ENCODE measurements at regions not wholly inside any gene's neighbourhood (a gene's known extent, or its start where the extent isn't known, plus 50 kb on each side); places are given as distances from the start of the nearest gene placed in this dataset.

DNA sequence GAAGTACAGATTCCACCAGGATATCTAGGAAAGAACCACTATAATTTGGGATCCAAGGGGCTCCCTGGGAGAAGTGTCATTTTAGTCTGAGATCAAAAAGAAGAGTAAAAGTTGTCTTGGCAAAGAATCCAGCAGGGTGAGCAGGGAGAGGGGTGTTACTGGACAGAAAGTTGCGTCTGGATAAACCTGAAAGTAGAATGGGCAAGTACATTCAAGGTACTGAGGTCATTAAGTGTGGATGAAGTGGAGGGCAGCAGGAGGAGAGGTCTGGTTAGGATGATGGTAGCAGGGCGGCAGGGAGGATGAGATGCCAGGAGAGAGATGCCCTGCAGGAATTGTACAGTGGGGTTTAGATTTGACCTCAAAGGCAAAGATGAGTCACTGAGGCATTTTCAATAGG, 253.3 kb downstream of the KLF13 start:
- Histone ChIP-seq H3K27ac (ENCODE audit: insufficient read depth, low read depth, low read length) (no peak overlapping the region), H3K27me3 (ENCODE audit: control insufficient read depth in 2 of 2, insufficient read depth in 2 of 2, low read length in 2 of 2) (no peaks in the 10 kb centered on the region), H3K9ac (replicated peaks; ENCODE audit: extremely low read depth, insufficient read depth, low read length) (no peak overlapping the region), H3K4me3 (replicated peaks in 1 of 3; ENCODE audit: insufficient read depth in 1 of 3, low read depth in 1 of 3, low read length in 3 of 3) (no peak overlapping the region), H3K4me1 (ENCODE audit: control insufficient read depth, extremely low read depth, insufficient read depth, low read length) (no peaks in the 10 kb centered on the region), H3K4me2 (ENCODE audit: insufficient read depth, low read length) (no peak overlapping the region), H3K36me3 (ENCODE audit: control insufficient read depth in 2 of 2, extremely low read depth in 1 of 2, insufficient read depth in 2 of 2, low read length in 2 of 2) (no peaks in the 10 kb centered on the region), H2AFZ (ENCODE audit: low read depth, low read length) (no peak overlapping the region), H3K79me2 (ENCODE audit: control insufficient read depth, insufficient read depth, low read length) (no peaks in the 10 kb centered on the region), H3K9me3 (replicated peaks; ENCODE audit: control insufficient read depth, insufficient read depth, low read length) (no peaks in the 10 kb centered on the region), H3K9me1 (replicated peaks; ENCODE audit: control insufficient read depth, extremely low read depth, insufficient read depth, low read length) (no peaks in the 10 kb centered on the region), H4K20me1 (replicated peaks; ENCODE audit: control insufficient read depth, extremely low read depth, insufficient read depth, low read length) (no peaks in the 10 kb centered on the region)
- dilution Hi-C loops (cut with MboI; ENCODE audit: extremely low pct_ligation_motif_present, low sequenced_read_pairs) = no loop called here
- TF ChIP-seq, protein P1, sequence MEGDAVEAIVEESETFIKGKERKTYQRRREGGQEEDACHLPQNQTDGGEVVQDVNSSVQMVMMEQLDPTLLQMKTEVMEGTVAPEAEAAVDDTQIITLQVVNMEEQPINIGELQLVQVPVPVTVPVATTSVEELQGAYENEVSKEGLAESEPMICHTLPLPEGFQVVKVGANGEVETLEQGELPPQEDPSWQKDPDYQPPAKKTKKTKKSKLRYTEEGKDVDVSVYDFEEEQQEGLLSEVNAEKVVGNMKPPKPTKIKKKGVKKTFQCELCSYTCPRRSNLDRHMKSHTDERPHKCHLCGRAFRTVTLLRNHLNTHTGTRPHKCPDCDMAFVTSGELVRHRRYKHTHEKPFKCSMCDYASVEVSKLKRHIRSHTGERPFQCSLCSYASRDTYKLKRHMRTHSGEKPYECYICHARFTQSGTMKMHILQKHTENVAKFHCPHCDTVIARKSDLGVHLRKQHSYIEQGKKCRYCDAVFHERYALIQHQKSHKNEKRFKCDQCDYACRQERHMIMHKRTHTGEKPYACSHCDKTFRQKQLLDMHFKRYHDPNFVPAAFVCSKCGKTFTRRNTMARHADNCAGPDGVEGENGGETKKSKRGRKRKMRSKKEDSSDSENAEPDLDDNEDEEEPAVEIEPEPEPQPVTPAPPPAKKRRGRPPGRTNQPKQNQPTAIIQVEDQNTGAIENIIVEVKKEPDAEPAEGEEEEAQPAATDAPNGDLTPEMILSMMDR (IDR thresholded peaks at IDR 0.05; ENCODE audit: extremely low read depth in 1 of 2, insufficient read depth in 1 of 2, low read depth in 1 of 2, low read length in 2 of 2) = no peak
- TF ChIP-seq MYC (IDR thresholded peaks at IDR 0.05; ENCODE audit: low read depth, low read length) = no peak
- TF ChIP-seq, protein P2, sequence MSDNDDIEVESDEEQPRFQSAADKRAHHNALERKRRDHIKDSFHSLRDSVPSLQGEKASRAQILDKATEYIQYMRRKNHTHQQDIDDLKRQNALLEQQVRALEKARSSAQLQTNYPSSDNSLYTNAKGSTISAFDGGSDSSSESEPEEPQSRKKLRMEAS (IDR thresholded peaks at IDR 0.05; ENCODE audit: insufficient read depth, insufficient read length) = no peak
- TF ChIP-seq GATA2 (IDR thresholded peaks at IDR 0.05; ENCODE audit: insufficient read depth, insufficient read length, low read depth, low read length) = no peak
- TF ChIP-seq POLR2A (IDR thresholded peaks at IDR 0.05; ENCODE audit: low read depth, low read length) = no peak
- TF ChIP-seq FOS (IDR thresholded peaks at IDR 0.05; ENCODE audit: borderline replicate concordance, insufficient read depth, low read length) = no peak
- no peak for TF ChIP-seq JUN (IDR thresholded peaks at IDR 0.05; ENCODE audit: borderline replicate concordance, insufficient read depth, insufficient read length, low read depth)
- no peak for TF ChIP-seq POLR2AphosphoS5 (IDR thresholded peaks at IDR 0.05; ENCODE audit: insufficient read depth, low read depth, low read length)
- TF ChIP-seq EZH2 (IDR thresholded peaks at IDR 0.05; ENCODE audit: borderline replicate concordance, low read depth, low read length, severe bottlenecking) = no peak
- POLR2A ChIA-PET = no interaction called here
- CTCF ChIA-PET = no interaction called here
- FAIRE-seq = no peak
- DNase-seq (ENCODE audit: low read depth, low spot score) = no peak
- intact Hi-C loops (cut with micrococcal nuclease) = no loop called here
- no TSS peak for BruUV-seq (replicated peaks)

Measured in endothelial cell of umbilical vein (primary cell).